ENCODE measurements at regions not wholly inside any gene's neighbourhood (a gene's known extent, or its start where the extent isn't known, plus 50 kb on each side); places are given as distances from the start of the nearest gene placed in this dataset.
"Not testable (repeated sequence)": the region's sequence is repeated elsewhere in the genome, so short reads cannot be mapped to it uniquely, and the experiment has no call there.

- Mint-ChIP-seq H3K9me3 (peaks cover 7% of the 10 kb centered on the region), H3K4me1 (no peaks in the 10 kb centered on the region), H3K36me3 (no peaks in the 10 kb centered on the region), H3K4me3 (no peak overlapping the region), H3K27me3 (no peaks in the 10 kb centered on the region), H3K27ac (no peak overlapping the region)
- DNase-seq, result no peak
- CTCF ChIA-PET, result no interaction called here
Measured at GRCh38 chr5:24235946-24236345, 408.8 kb downstream of the CDH10 start.

- no peak for DNase-seq
- H3K27me3 Mint-ChIP-seq, result no peaks in the 10 kb centered on the region
- CTCF ChIA-PET, result no interaction called here
- H3K36me3 Mint-ChIP-seq, result no peaks in the 10 kb centered on the region
- no peak overlapping the region for H3K27ac Mint-ChIP-seq
- peaks cover 20% of the 10 kb centered on the region for H3K9me3 Mint-ChIP-seq
- no peak overlapping the region for H3K4me3 Mint-ChIP-seq
- no peaks in the 10 kb centered on the region for H3K4me1 Mint-ChIP-seq
Measured at GRCh38 chr5:24245821-24246220, 399.0 kb downstream of the CDH10 start.

GRCh38 chr5:24264547-24264946 lies 380.2 kb downstream of the CDH10 start:
- Mint-ChIP-seq H3K4me3 (no peak overlapping the region), H3K36me3 (no peaks in the 10 kb centered on the region), H3K4me1 (no peaks in the 10 kb centered on the region), H3K27me3 (no peaks in the 10 kb centered on the region), H3K9me3 (peaks cover 5% of the 10 kb centered on the region), H3K27ac (no peak overlapping the region)
- CTCF ChIA-PET, result no interaction called here
- no peak for DNase-seq

GRCh38 chr5:24265306-24265705 lies 379.5 kb downstream of the CDH10 start:
- CTCF ChIA-PET, result no interaction called here
- H3K36me3 Mint-ChIP-seq, result no peaks in the 10 kb centered on the region
- H3K27ac Mint-ChIP-seq, result no peak overlapping the region
- no peak overlapping the region for H3K4me3 Mint-ChIP-seq
- DNase-seq, result no peak
- H3K4me1 Mint-ChIP-seq, result no peaks in the 10 kb centered on the region
- peaks cover 4% of the 10 kb centered on the region for H3K9me3 Mint-ChIP-seq
- no peaks in the 10 kb centered on the region for H3K27me3 Mint-ChIP-seq

- no peak for DNase-seq
- Mint-ChIP-seq H3K4me3 (no peak overlapping the region), H3K27me3 (no peaks in the 10 kb centered on the region), H3K4me1 (no peaks in the 10 kb centered on the region), H3K9me3 (peaks cover 11% of the 10 kb centered on the region), H3K36me3 (no peaks in the 10 kb centered on the region), H3K27ac (no peak overlapping the region)
- CTCF ChIA-PET, result no interaction called here
Measured at GRCh38 chr5:24268482-24269056, 376.2 kb downstream of the CDH10 start.

- H3K27ac Mint-ChIP-seq, H3K27me3 Mint-ChIP-seq, H3K36me3 Mint-ChIP-seq, DNase-seq, H3K4me1 Mint-ChIP-seq, H3K4me3 Mint-ChIP-seq, CTCF ChIA-PET: not testable (repeated sequence)
- H3K9me3 Mint-ChIP-seq, result peaks cover 12% of the 10 kb centered on the region
Measured at GRCh38 chr5:24271702-24272118, 373.1 kb downstream of the CDH10 start.

- no peaks in the 10 kb centered on the region for H3K27me3 Mint-ChIP-seq
- H3K9me3 Mint-ChIP-seq, result peaks cover 12% of the 10 kb centered on the region
- no peak overlapping the region for H3K4me3 Mint-ChIP-seq
- no peak overlapping the region for H3K27ac Mint-ChIP-seq
- no peak for DNase-seq
- no peaks in the 10 kb centered on the region for H3K4me1 Mint-ChIP-seq
- H3K36me3 Mint-ChIP-seq, result no peaks in the 10 kb centered on the region
- CTCF ChIA-PET, result no interaction called here
Measured at GRCh38 chr5:24272741-24273140, 372.0 kb downstream of the CDH10 start.

- H3K27me3 Mint-ChIP-seq, result no peaks in the 10 kb centered on the region
- DNase-seq, result no peak
- H3K36me3 Mint-ChIP-seq, result no peaks in the 10 kb centered on the region
- H3K27ac Mint-ChIP-seq, result no peak overlapping the region
- no peaks in the 10 kb centered on the region for H3K4me1 Mint-ChIP-seq
- CTCF ChIA-PET, result no interaction called here
- H3K9me3 Mint-ChIP-seq, result peaks cover 1% of the 10 kb centered on the region
- no peak overlapping the region for H3K4me3 Mint-ChIP-seq
Measured at GRCh38 chr5:24280215-24280614, 364.6 kb downstream of the CDH10 start.

GRCh38 chr5:24281818-24282217 lies 363.0 kb downstream of the CDH10 start:
- Mint-ChIP-seq H3K36me3 (no peaks in the 10 kb centered on the region), H3K9me3 (peaks cover 5% of the 10 kb centered on the region), H3K27ac (no peak overlapping the region), H3K27me3 (no peaks in the 10 kb centered on the region), H3K4me3 (no peak overlapping the region), H3K4me1 (no peaks in the 10 kb centered on the region)
- CTCF ChIA-PET, result no interaction called here
- no peak for DNase-seq

- no peak for DNase-seq
- CTCF ChIA-PET, result no interaction called here
- H3K27ac Mint-ChIP-seq, result no peak overlapping the region
- H3K4me1 Mint-ChIP-seq, result no peaks in the 10 kb centered on the region
- H3K27me3 Mint-ChIP-seq, result no peaks in the 10 kb centered on the region
- no peaks in the 10 kb centered on the region for H3K36me3 Mint-ChIP-seq
- no peak overlapping the region for H3K4me3 Mint-ChIP-seq
- H3K9me3 Mint-ChIP-seq, result peaks cover 12% of the 10 kb centered on the region
Measured at GRCh38 chr5:24289582-24290335, 355.0 kb downstream of the CDH10 start.

GRCh38 chr5:24290536-24290935 lies 354.2 kb downstream of the CDH10 start:
- Mint-ChIP-seq H3K36me3 (no peaks in the 10 kb centered on the region), H3K27me3 (no peaks in the 10 kb centered on the region), H3K27ac (no peak overlapping the region), H3K4me1 (no peaks in the 10 kb centered on the region), H3K9me3 (peaks cover 11% of the 10 kb centered on the region), H3K4me3 (no peak overlapping the region)
- DNase-seq, result no peak
- CTCF ChIA-PET, result no interaction called here

- Mint-ChIP-seq H3K4me1 (no peaks in the 10 kb centered on the region), H3K27ac (no peak overlapping the region), H3K4me3 (no peak overlapping the region), H3K36me3 (no peaks in the 10 kb centered on the region), H3K9me3 (peaks cover 10% of the 10 kb centered on the region), H3K27me3 (no peaks in the 10 kb centered on the region)
- CTCF ChIA-PET, result no interaction called here
- no peak for DNase-seq
Measured at GRCh38 chr5:24291916-24292315, 352.9 kb downstream of the CDH10 start.

- no peaks in the 10 kb centered on the region for H3K4me1 Mint-ChIP-seq
- CTCF ChIA-PET, result no interaction called here
Measured at GRCh38 chr5:24294333-24294732, 350.4 kb downstream of the CDH10 start.

GRCh38 chr5:24314106-24314505 lies 330.7 kb downstream of the CDH10 start:
- CTCF ChIA-PET, result no interaction called here
- Mint-ChIP-seq H3K4me3 (no peak overlapping the region), H3K36me3 (no peaks in the 10 kb centered on the region), H3K27ac (no peak overlapping the region), H3K9me3 (peaks cover 42% of the 10 kb centered on the region), H3K4me1 (no peaks in the 10 kb centered on the region), H3K27me3 (no peaks in the 10 kb centered on the region)
- no peak for DNase-seq

More at GRCh38 chr5:24294333-24294732, 350.4 kb downstream of the CDH10 start:
- DNase-seq, result no peak
- H3K27me3 Mint-ChIP-seq, result no peaks in the 10 kb centered on the region
- H3K36me3 Mint-ChIP-seq, result no peaks in the 10 kb centered on the region
- no peak overlapping the region for H3K27ac Mint-ChIP-seq
- peaks cover 17% of the 10 kb centered on the region for H3K9me3 Mint-ChIP-seq
- H3K4me3 Mint-ChIP-seq, result no peak overlapping the region

- H3K4me1 Mint-ChIP-seq, result no peaks in the 10 kb centered on the region
- no peak for DNase-seq
- CTCF ChIA-PET, result no interaction called here
- no peaks in the 10 kb centered on the region for H3K36me3 Mint-ChIP-seq
- H3K9me3 Mint-ChIP-seq, result peaks cover 24% of the 10 kb centered on the region
- H3K27me3 Mint-ChIP-seq, result no peaks in the 10 kb centered on the region
- no peak overlapping the region for H3K27ac Mint-ChIP-seq
- no peak overlapping the region for H3K4me3 Mint-ChIP-seq
Measured at GRCh38 chr5:24320643-24321042, 324.1 kb downstream of the CDH10 start.

All from activated naive CD4-positive, alpha-beta T cell treated with anti-CD3 and anti-CD28 coated beads, Interleukin-2, amount 10 ng/mL, durations not matched to agents 7 days and 5 days (primary cell).